Adipocyte (in vitro differentiated cells): ENCODE measurements at regions not wholly inside any gene's neighbourhood (a gene's known extent, or its start where the extent isn't known, plus 50 kb on each side); places are given as distances from the start of the nearest gene placed in this dataset.

Experiments
- DNase-seq: peaks from one replicate; pipeline ENCODE4 v3.0.0-alpha.2; 2015; ENCODE audit warnings: low read depth
- H3K27me3 ChIP-seq: replicated peaks from 2 replicates; pipeline ENCODE4 v1.7.0; 2013; ENCODE audit warnings: mild to moderate bottlenecking, low read length, moderate library complexity; ENCODE audit not compliant: control insufficient read depth, insufficient read depth
- H3K36me3 ChIP-seq: 2 replicates; pipeline ENCODE4 v1.7.0; 2013; ENCODE audit warnings: low read length, mild to moderate bottlenecking, moderate library complexity; ENCODE audit not compliant: control insufficient read depth, insufficient read depth, severe bottlenecking
- H3K4me1 ChIP-seq: 2 replicates; pipeline ENCODE4 v1.7.0; 2013; ENCODE audit warnings: mild to moderate bottlenecking, low read length, moderate library complexity; ENCODE audit not compliant: control insufficient read depth, insufficient read depth
- H3K4me3 ChIP-seq: 2 replicates; pipeline ENCODE4 v1.7.0; 2013; ENCODE audit warnings: mild to moderate bottlenecking, low read length, moderate library complexity
- H3K9ac ChIP-seq: 2 replicates; pipeline ENCODE4 v1.7.0; 2013; ENCODE audit warnings: mild to moderate bottlenecking, low read length, moderate library complexity
- H3K9me3 ChIP-seq: 2 replicates; pipeline ENCODE4 v1.7.0; 2013; ENCODE audit warnings: mild to moderate bottlenecking, low read length, moderate library complexity; ENCODE audit not compliant: control insufficient read depth

- Histone ChIP-seq H3K4me1 (peaks cover 45% of the 10 kb centered on the region), H3K27me3 (no peaks in the 10 kb centered on the region), H3K9ac (no peak overlapping the region), H3K36me3 (no peaks in the 10 kb centered on the region), H3K4me3 (no peak overlapping the region), H3K9me3 (no peaks in the 10 kb centered on the region)
- no peak for DNase-seq
These were observed 121.3 kb upstream of the THBS1 start for GRCh38 chr15:39459548-39459947.

DNA sequence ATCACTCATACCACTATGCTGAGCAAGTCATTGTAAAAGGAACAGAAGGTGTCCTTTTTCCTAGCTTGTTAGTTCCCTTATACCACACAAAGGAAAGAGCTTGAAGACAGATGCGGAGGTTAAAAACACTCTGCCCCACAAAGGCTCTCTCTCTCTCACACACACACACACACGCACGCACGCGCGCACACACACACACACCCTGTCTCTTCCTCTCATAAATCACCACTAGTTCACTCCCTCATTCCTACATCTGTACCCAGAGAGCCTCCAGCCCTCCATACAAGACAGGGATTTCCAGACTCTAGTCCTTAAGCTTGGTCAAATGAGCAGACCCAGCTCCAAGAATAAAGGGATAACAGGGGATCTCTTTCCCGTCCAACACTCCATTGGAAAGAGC lies 120.1 kb upstream of the THBS1 start:
- no peaks in the 10 kb centered on the region for H3K36me3 ChIP-seq
- no peaks in the 10 kb centered on the region for H3K27me3 ChIP-seq
- peaks cover 8% of the 10 kb centered on the region for H3K9me3 ChIP-seq
- no peak overlapping the region for H3K4me3 ChIP-seq
- no peak for DNase-seq
- peaks cover 35% of the 10 kb centered on the region for H3K4me1 ChIP-seq
- H3K9ac ChIP-seq = no peak overlapping the region

DNA sequence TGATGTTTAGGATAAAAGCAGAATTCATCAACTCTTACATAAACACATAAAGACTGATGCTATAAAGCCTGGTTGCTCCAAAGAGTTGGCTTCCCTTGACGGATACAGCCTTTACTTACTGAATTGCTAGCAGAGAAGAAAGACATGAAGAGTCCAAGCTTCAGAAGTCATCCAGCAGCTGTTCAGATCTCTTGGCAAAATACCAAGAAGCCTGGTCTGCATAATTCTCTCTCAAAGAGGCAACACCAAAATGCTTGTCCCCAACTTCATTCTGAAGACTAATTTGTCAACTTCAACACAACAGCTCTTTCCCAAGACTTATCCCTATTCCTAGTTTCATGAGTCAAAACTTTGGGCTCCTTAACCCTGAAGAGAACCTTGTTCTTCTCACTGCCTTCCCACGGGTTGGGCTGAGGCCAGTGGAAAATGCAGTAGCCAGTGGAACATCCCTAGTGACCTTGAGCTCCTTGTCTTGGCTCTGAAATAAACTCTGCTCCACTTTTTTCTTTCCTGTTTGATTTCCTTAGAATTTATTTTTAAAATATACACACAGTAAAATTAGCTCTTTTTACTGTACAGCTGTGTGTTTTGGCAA lies 119.2 kb upstream of the THBS1 start:
- H3K9ac ChIP-seq = no peak overlapping the region

DNA sequence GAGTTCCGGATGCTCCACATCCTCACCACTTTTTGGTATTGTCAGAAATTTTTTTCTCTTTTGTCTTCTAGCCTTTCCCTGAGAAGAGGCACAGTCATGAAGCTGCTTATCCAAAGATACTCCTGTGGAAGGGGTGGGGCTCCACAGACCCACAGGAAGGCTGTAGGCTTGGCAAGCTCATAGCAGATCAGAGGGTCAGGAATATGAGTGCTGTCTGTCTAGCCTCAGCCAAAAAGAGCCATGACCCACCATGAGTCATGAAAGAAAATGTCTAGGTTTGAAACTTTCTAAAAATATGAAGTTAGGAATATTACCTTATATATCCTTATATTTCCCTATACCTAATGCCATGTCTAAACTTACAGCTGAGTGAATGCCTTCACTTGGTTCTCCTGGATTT lies 118.2 kb upstream of the THBS1 start:
- peaks cover 30% of the 10 kb centered on the region for H3K4me1 ChIP-seq
- peak; percentile 35 for DNase-seq
- no peak overlapping the region for H3K9ac ChIP-seq
- H3K4me3 ChIP-seq = no peak overlapping the region
- H3K27me3 ChIP-seq = no peaks in the 10 kb centered on the region
- no peaks in the 10 kb centered on the region for H3K36me3 ChIP-seq
- peaks cover 8% of the 10 kb centered on the region for H3K9me3 ChIP-seq

More for the DNA sequence above, 119.2 kb upstream of the THBS1 start:
- Histone ChIP-seq H3K9me3 (peaks cover 8% of the 10 kb centered on the region), H3K4me3 (no peak overlapping the region), H3K27me3 (no peaks in the 10 kb centered on the region), H3K4me1 (peaks cover 35% of the 10 kb centered on the region), H3K36me3 (no peaks in the 10 kb centered on the region)
- DNase-seq = no peak

GRCh38 chr15:39465843-39466749 lies 114.8 kb upstream of the THBS1 start:
- peaks cover 30% of the 10 kb centered on the region for H3K4me1 ChIP-seq
- no peak overlapping the region for H3K4me3 ChIP-seq
- no peak for DNase-seq

DNA sequence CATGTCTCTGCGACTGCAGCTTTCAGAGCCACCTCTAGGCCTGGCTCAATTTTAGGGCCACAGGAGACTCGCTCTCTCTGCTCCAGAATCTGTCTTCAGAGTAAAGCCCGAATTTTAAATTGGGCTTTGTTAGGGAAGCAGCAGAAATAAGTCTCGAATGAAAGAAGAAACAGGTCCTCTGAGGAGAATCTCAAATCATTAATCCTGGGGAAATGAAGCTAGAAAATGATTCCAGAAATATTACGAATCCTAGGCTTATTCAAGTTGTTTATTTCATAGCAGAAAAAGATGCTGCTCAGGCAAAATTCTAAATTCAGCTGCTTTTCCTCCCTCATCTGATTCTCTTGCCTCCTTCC lies 114.2 kb upstream of the THBS1 start:
- Histone ChIP-seq H3K4me1 (peaks cover 24% of the 10 kb centered on the region), H3K9me3 (peaks cover 8% of the 10 kb centered on the region), H3K9ac (peak overlapping the region; percentile 9), H3K4me3 (no peak overlapping the region), H3K27me3 (no peaks in the 10 kb centered on the region), H3K36me3 (no peaks in the 10 kb centered on the region)
- DNase-seq = no peak

More at GRCh38 chr15:39465843-39466749, 114.8 kb upstream of the THBS1 start:
- Histone ChIP-seq H3K9me3 (peaks cover 8% of the 10 kb centered on the region), H3K9ac (peak overlapping the region; percentile 9), H3K36me3 (no peaks in the 10 kb centered on the region), H3K27me3 (no peaks in the 10 kb centered on the region)

GRCh38 chr15:39468331-39468730 lies 112.5 kb upstream of the THBS1 start:
- Histone ChIP-seq H3K4me1 (peaks cover 24% of the 10 kb centered on the region), H3K36me3 (no peaks in the 10 kb centered on the region), H3K4me3 (no peak overlapping the region), H3K9ac (no peak overlapping the region), H3K9me3 (peaks cover 8% of the 10 kb centered on the region), H3K27me3 (no peaks in the 10 kb centered on the region)
- DNase-seq = no peak

DNA sequence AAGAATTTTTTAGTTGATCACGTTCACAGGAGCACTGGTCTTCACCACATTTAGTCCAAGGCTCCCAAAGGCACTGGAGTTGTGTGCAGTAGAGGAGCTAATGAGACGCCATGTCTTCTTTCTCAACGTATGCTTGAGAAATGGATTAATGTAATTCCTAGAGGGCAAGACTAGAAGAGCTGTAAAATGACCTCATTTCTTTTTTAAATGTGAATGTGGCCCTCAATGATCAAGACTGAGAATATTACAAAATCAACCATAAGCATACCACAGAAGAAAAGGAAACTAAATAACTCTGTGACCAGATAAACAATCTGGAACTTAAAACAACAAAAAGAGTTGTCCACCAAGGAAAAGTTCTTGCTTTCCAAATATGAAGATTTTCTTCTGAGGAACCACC lies 112.1 kb upstream of the THBS1 start:
- Histone ChIP-seq H3K9me3 (peaks cover 8% of the 10 kb centered on the region), H3K9ac (no peak overlapping the region), H3K4me3 (no peak overlapping the region), H3K36me3 (no peaks in the 10 kb centered on the region), H3K4me1 (peaks cover 25% of the 10 kb centered on the region), H3K27me3 (no peaks in the 10 kb centered on the region)
- peak; percentile 41 for DNase-seq

DNA sequence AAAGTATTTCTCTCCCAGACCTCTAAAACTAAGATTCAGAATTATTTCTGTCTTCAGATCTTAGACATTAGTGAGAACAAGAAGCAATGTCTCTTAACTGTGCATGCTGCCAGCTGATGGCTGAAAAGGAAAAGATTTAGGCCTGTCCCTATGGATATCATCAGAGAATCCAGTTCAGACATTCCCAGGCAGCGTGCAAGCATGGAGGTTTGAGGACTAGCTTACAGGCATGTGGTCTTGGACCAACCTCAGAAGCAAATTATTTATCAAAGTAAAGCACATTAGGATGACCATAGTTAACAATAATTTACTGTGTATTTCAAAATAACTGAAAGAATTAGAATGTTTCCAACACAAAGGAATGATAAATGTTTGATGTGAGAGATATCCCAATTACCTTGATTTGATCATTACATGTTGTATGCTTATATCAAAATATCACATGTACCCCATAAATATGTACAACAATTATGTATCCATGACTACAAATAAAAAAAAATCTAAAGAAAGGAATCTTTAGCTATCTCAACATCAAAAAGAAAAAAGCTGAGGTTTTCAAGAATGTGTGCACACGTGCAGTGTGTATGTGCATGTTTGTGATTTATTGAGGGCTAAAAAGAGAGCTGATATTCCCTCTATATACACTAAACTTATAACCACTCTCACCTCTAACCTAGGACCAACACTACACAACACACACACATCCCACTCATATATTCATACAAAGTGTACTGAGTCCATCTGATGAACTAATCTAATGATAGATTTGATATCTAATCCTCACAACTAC lies 108.9 kb upstream of the THBS1 start:
- DNase-seq = no peak
- peaks cover 14% of the 10 kb centered on the region for H3K4me1 ChIP-seq
- peak overlapping the region; percentile 23 for H3K4me3 ChIP-seq
- H3K36me3 ChIP-seq = no peaks in the 10 kb centered on the region
- H3K27me3 ChIP-seq = no peaks in the 10 kb centered on the region
- H3K9me3 ChIP-seq = no peaks in the 10 kb centered on the region
- H3K9ac ChIP-seq = peak overlapping the region; percentile 9

DNA sequence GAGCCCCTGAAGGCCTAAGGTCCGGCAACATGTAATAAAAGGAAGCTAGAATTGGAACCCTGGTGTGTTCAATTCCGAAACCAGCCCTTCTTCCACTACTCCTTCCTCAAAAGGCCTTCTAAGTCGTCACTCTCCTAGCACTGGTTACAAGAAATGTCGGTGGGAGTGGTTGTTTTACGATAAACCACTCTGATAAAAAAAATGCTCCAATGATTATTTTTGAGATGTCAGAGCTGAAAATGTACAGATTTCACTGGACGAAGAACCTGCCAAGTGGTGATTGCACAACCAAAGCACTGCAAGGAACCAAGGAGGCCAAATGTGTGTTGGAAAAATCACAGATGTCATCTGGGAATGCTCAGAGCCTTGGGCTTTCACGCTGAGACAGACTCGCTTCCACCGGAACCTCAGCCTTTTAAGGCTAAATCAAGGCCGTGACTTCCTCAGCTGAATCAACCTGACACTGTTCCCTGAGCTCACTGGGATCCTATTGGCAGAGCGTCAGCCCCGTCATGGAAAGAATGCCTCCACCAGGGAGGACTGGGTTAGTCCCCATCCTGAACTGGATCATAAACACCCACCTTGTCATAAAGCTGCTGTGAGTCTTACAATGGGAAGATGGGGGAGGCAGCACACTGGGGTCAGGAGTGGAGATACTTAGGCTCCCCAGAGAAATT lies 108.1 kb upstream of the THBS1 start:
- no peaks in the 10 kb centered on the region for H3K36me3 ChIP-seq
- peak overlapping the region; percentile 9 for H3K9ac ChIP-seq
- H3K4me1 ChIP-seq = peaks cover 14% of the 10 kb centered on the region
- no peaks in the 10 kb centered on the region for H3K27me3 ChIP-seq
- DNase-seq = peak; percentile 83
- no peaks in the 10 kb centered on the region for H3K9me3 ChIP-seq
- peak overlapping the region; percentile 23 for H3K4me3 ChIP-seq
